Activated naive CD4-positive, alpha-beta T cell treated with anti-CD3 and anti-CD28 coated beads, Interleukin-2, amount 50 U/mL, for 24 hours (primary cell): ENCODE measurements at regions not wholly inside any gene's neighbourhood (a gene's known extent, or its start where the extent isn't known, plus 50 kb on each side); places are given as distances from the start of the nearest gene placed in this dataset.

ENCODE experiments used
- H3K27ac Mint-ChIP-seq: one replicate; pipeline ENCODE4 v1.8.0; 2021; ENCODE audit warnings: mild to moderate bottlenecking, mixed read lengths
- H3K27me3 Mint-ChIP-seq: one replicate; pipeline ENCODE4 v1.8.0; 2021; ENCODE audit warnings: mixed read lengths
- H3K36me3 Mint-ChIP-seq: one replicate; pipeline ENCODE4 v1.8.0; 2021; ENCODE audit warnings: mixed read lengths
- H3K4me1 Mint-ChIP-seq: one replicate; pipeline ENCODE4 v1.8.0; 2021; ENCODE audit warnings: mixed read lengths
- H3K4me3 Mint-ChIP-seq: one replicate; pipeline ENCODE4 v1.8.0; 2021; ENCODE audit warnings: mild to moderate bottlenecking, mixed read lengths
- H3K9me3 Mint-ChIP-seq: one replicate; pipeline ENCODE4 v1.8.0; 2021; ENCODE audit warnings: mixed read lengths

DNA sequence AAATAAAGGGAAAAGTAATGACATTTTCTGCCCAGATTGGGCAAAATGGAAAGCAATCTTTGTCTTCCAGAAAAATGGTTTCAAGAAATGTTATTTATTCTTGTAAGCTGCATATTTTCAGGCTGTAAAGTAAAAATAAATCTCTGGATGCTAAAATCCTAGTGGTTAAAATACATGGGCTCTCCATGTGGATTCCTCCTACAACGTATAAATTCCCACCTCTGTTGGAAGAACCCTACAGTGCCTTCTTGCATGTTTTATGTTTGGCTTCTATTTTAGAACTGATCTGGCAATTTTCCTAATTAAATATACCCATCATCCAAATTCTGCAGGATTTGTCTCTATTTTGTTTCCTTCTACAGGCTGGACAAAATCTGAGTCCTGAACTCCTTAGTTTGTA lies 528.9 kb downstream of the COL12A1 start:
- Mint-ChIP-seq H3K36me3 (no peaks in the 10 kb centered on the region), H3K4me1 (no peaks in the 10 kb centered on the region), H3K27ac (no peak overlapping the region), H3K4me3 (no peak overlapping the region), H3K27me3 (no peaks in the 10 kb centered on the region), H3K9me3 (peaks cover 5% of the 10 kb centered on the region)

DNA sequence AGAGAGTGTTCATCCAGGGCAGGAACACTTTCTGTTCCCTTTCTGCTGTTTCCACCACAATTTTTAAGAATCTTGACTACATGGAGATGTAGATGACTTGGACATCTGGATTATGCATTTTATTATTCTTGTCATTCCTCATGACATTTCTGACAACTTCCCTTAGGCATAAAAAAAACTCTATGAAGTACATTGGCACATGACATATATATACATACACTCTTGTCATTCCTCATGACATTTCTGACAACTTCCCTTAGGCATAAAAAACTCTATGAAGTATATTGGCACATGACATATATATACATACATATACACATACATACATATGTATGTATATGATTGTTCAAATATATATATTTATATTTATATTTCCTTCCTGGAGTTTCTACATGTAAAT lies 531.5 kb downstream of the COL12A1 start:
- H3K27me3 Mint-ChIP-seq, result no peaks in the 10 kb centered on the region
- H3K4me3 Mint-ChIP-seq, result no peak overlapping the region
- no peaks in the 10 kb centered on the region for H3K36me3 Mint-ChIP-seq
- no peaks in the 10 kb centered on the region for H3K4me1 Mint-ChIP-seq
- H3K9me3 Mint-ChIP-seq, result peaks cover 5% of the 10 kb centered on the region
- no peak overlapping the region for H3K27ac Mint-ChIP-seq

DNA sequence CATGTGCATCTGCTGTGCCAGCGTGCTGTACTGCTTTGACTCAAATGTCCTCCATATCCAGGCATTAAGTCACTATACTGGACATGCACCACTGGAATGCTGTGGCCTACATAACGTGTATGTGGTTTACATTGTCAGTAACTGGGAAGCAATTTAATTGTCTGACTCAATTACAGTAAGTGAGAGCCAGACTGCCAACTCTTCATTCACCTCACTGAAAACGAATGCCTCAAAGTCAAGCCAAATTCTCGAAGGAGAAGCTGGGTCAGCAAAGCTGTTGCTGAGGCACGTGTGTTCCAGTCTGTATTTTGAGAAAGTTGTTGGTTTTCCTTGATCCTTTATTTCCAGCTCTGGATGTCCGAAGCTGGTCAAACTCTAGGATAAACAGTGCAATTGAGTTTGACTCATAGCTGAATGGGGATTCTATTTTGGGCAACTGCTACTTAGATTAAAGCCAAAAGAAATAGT lies 534.3 kb downstream of the COL12A1 start:
- Mint-ChIP-seq H3K36me3 (no peaks in the 10 kb centered on the region), H3K27ac (no peak overlapping the region), H3K4me3 (no peak overlapping the region), H3K27me3 (no peaks in the 10 kb centered on the region), H3K4me1 (no peaks in the 10 kb centered on the region), H3K9me3 (peaks cover 8% of the 10 kb centered on the region)

DNA sequence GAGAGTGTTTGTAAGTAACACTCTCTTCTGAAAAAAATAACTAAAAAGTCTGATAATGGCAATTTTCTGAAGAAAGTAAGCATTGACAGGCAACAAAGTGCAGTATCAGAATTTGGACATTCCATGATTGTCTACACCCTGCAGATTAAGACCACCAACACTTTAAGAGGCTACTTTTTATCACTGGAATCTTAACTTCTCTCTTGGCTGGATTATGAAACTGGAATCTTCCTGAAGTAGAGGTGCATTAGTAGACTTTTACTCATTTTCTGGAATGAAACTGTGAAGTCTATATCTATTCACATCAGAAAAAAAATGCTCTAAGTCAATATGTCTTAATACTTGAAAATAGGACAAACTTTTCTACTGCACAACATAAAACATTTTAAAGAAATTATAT lies 547.5 kb downstream of the COL12A1 start:
- Mint-ChIP-seq H3K4me3 (no peak overlapping the region), H3K27ac (no peak overlapping the region), H3K36me3 (no peaks in the 10 kb centered on the region), H3K27me3 (no peaks in the 10 kb centered on the region), H3K9me3 (peaks cover 7% of the 10 kb centered on the region), H3K4me1 (no peaks in the 10 kb centered on the region)

DNA sequence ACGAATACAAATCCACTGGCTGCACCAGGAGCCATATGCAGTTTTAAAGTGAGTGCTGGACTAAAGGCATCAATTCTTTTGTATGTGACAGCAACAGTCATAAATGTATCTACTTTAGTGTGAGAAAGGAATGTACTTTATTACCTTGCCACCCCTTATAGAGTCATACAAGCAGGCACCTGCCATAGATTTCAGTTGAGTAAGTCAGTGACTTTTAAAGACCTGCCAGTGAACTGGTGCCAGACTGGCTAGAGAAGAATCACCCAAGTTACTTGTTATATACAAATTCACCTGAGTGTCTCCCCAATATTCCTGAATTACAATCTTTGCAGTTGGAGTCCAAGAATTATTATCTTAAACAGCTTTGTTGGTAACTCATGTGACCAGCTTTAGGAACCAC lies 547.9 kb downstream of the COL12A1 start:
- H3K4me3 Mint-ChIP-seq, result no peak overlapping the region
- no peaks in the 10 kb centered on the region for H3K4me1 Mint-ChIP-seq
- peaks cover 7% of the 10 kb centered on the region for H3K9me3 Mint-ChIP-seq
- H3K27me3 Mint-ChIP-seq, result no peaks in the 10 kb centered on the region
- H3K27ac Mint-ChIP-seq, result no peak overlapping the region
- no peaks in the 10 kb centered on the region for H3K36me3 Mint-ChIP-seq

DNA sequence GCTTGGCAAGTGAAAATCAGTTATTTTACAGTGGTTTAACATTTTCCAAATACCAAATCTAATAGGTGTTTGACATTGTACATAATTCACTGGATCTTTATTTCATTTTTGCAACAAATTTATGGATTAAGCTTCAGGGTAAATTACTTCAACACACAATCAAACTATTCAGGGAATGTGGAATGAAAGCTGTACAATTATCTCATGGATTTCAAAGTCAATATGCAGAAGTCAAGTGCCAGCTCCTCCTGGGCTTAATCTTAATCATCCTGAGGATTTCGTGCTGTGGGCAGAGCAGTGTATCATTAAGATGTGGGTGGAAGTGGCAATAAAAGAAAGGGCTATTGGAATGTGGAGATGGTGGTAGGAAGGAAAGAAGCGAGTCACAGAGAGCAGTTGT lies 548.8 kb downstream of the COL12A1 start:
- no peaks in the 10 kb centered on the region for H3K36me3 Mint-ChIP-seq

DNA sequence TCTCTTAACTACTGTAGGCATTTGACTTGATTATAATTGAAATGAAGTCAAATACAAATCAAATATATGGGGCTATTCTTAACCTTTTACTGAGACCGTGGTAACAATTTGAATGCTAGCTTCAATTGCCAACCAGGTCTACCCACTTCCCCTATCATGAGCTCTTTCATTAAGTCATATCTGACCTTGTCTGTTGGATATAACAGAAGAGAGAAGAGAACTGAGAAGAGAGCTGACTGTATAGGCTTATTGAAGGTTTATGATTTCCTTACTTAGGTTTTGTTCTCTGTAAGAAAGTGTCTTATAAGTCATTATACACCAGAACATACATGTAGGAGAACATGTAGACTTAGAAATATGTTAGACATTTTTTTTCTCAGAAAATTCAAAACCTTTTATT lies 549.4 kb downstream of the COL12A1 start:
- peaks cover 7% of the 10 kb centered on the region for H3K9me3 Mint-ChIP-seq
- no peak overlapping the region for H3K4me3 Mint-ChIP-seq
- no peaks in the 10 kb centered on the region for H3K36me3 Mint-ChIP-seq
- H3K4me1 Mint-ChIP-seq, result no peaks in the 10 kb centered on the region
- no peaks in the 10 kb centered on the region for H3K27me3 Mint-ChIP-seq
- H3K27ac Mint-ChIP-seq, result no peak overlapping the region

More for the DNA sequence above, 548.8 kb downstream of the COL12A1 start:
- no peaks in the 10 kb centered on the region for H3K4me1 Mint-ChIP-seq
- no peak overlapping the region for H3K27ac Mint-ChIP-seq
- peaks cover 7% of the 10 kb centered on the region for H3K9me3 Mint-ChIP-seq
- no peak overlapping the region for H3K4me3 Mint-ChIP-seq
- no peaks in the 10 kb centered on the region for H3K27me3 Mint-ChIP-seq

DNA sequence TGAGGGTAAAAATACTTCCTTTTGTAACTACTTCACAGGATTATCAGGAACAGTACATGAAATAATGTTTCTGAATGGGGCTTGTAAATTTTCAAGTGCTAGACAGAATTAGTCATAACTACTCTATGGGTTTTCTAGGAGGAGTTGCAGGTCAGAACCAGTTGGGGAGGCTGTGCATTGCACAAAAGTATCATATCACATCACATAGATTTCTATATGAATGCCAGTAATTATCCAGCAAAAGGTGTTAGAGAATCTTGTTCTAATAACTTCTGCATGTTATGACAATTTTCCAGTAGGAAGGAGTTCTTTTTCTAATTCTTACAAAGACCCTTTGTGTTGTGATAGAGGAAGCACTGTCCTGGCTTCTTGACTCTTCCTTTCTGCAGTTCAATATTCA lies 551.6 kb downstream of the COL12A1 start:
- Mint-ChIP-seq H3K4me3 (no peak overlapping the region), H3K36me3 (no peaks in the 10 kb centered on the region), H3K27me3 (no peaks in the 10 kb centered on the region), H3K4me1 (no peaks in the 10 kb centered on the region), H3K27ac (no peak overlapping the region), H3K9me3 (peaks cover 7% of the 10 kb centered on the region)

DNA sequence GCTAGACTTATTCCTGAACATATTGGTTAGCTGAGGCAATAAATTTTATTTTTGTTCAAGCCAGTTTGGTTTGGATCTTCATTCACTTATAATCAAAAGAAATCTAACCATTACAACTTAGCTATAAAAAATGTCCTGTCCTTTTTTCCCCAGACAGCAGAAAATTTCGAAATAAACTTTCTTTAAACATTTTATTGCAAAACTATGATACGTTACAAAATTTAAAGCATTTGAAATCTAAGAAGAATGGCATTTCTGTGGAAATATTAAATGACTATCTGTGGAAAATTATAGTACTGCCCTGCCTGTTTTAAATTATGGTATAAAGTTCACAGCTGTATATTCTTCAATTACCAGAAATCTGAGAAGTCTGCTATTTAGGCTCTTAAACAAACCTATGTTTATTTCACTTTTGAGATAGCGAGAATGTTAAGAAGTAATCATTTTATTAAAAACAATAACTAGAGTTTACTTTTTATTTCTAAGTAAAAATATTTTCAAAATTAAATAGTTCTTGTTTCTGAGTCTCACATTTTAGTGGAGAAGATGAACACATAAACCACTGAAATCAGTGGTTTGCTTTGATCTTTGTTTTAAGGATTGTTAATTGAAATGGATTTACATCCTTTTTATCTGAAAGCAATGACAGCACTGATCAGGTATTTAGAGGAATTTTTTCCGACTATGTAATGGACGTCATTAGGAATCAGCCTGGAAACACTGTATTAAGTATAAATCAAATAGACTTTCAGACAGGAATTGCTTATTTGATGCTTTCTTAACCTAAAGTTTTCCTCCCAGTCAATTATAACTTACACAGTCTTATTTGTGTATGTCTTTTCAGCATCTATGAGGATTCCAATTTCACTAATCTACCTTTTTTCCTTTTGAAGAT lies 553.7 kb downstream of the COL12A1 start:
- Mint-ChIP-seq H3K9me3 (peaks cover 8% of the 10 kb centered on the region), H3K4me3 (no peak overlapping the region), H3K36me3 (no peaks in the 10 kb centered on the region), H3K4me1 (no peaks in the 10 kb centered on the region), H3K27ac (no peak overlapping the region), H3K27me3 (no peaks in the 10 kb centered on the region)

DNA sequence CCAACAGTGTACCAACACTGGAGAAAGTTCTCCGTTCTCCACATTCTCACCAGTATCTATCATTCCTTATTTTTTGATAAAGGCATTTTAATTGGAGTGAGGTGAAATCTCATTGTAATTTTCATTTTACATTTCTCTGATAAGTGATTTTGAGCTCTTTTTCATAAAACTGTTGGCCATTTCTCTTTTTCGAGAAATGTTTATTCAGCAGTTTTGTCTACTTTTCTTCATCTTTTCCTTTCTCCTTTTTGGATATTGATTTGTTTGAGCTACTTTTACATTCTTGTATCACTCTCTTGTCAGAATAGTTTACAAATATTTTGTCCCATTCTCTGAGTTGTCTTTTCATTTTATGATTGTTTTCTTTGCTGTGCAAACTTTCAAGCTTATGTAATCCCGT lies 555.2 kb downstream of the COL12A1 start:
- Mint-ChIP-seq H3K27me3 (no peaks in the 10 kb centered on the region), H3K36me3 (no peaks in the 10 kb centered on the region), H3K27ac (no peak overlapping the region)

DNA sequence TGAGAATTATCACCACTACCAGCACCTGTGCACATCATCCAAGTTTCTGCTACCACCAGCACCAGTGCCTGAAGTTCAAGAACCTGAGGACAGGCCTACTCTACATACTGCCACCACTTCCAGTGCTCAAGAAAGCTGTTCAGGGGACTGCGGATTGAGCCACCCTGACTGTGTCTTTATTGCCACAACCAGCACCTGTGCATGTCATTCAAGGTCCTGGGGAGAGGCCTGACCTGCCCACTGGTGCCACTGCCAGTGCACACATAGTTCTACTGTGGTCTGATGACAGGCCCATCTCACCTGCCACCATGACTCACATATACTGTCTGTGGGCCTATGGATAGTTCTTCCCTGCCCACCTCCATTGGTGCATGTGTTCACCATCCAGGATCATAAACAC lies 559.4 kb downstream of the COL12A1 start:
- no peaks in the 10 kb centered on the region for H3K4me1 Mint-ChIP-seq
- no peaks in the 10 kb centered on the region for H3K36me3 Mint-ChIP-seq
- H3K27ac Mint-ChIP-seq, result no peak overlapping the region
- H3K9me3 Mint-ChIP-seq, result peaks cover 6% of the 10 kb centered on the region
- no peak overlapping the region for H3K4me3 Mint-ChIP-seq
- H3K27me3 Mint-ChIP-seq, result no peaks in the 10 kb centered on the region

More for the DNA sequence above, 555.2 kb downstream of the COL12A1 start:
- no peaks in the 10 kb centered on the region for H3K4me1 Mint-ChIP-seq
- H3K4me3 Mint-ChIP-seq, result no peak overlapping the region
- H3K9me3 Mint-ChIP-seq, result peaks cover 13% of the 10 kb centered on the region

DNA sequence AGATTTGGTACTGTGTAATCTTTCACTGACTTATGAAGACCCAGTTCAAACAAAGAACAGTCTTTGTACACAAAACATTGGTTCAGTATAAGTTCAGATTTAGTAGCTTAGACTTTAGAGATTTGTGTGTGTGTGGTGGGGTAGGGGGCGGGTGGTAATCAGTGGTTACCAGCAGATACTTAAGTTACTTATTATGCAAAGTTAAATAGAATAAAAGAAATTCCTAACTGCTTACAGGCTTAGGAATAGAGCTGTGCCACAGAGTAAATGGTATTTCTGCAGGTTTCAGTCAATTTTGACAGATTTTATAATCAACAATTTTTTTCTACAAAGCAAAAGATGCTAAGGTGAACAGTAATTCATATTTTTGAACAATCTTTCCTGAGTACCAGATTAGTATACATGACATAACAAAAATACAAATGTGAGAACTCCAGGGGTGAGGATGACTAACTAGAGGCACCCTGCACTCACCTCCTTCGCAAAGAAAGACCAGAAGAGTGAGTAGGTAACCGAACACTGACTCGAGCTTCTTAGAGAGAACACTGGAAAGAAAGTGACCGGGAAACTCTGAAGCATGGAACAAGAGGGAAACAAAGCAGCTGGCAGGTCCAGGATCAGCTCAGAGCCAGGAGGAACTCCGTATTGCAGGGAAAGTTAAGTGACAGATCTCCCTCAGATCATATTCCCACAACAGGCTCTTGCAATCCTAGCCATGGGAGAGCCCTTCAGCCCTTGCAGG lies 560.6 kb downstream of the COL12A1 start:
- H3K27ac Mint-ChIP-seq, result no peak overlapping the region

DNA sequence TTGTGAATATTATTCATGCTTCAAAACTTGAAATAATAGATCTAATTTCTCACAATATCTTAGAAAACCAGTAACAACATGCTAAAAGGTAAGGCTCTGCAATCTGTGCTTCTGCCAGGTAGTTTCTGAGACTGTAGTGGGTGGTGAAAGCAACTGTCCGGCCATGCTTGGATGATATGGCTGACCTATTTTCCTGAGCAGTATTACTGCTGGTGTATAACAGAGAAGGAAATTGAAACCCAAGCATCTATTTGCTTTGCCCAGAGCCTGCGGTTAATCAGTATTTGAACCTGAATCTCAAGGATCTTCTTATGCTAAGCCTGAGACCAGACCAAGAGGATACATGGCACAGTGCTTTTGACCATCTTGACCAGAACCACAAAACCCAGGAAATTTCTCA lies 563.8 kb downstream of the COL12A1 start:
- peaks cover 3% of the 10 kb centered on the region for H3K9me3 Mint-ChIP-seq
- no peaks in the 10 kb centered on the region for H3K4me1 Mint-ChIP-seq
- no peaks in the 10 kb centered on the region for H3K36me3 Mint-ChIP-seq
- no peak overlapping the region for H3K4me3 Mint-ChIP-seq
- H3K27me3 Mint-ChIP-seq, result no peaks in the 10 kb centered on the region
- no peak overlapping the region for H3K27ac Mint-ChIP-seq

More for the DNA sequence above, 560.6 kb downstream of the COL12A1 start:
- no peaks in the 10 kb centered on the region for H3K36me3 Mint-ChIP-seq
- peaks cover 6% of the 10 kb centered on the region for H3K9me3 Mint-ChIP-seq
- no peaks in the 10 kb centered on the region for H3K4me1 Mint-ChIP-seq
- H3K27me3 Mint-ChIP-seq, result no peaks in the 10 kb centered on the region
- no peak overlapping the region for H3K4me3 Mint-ChIP-seq

DNA sequence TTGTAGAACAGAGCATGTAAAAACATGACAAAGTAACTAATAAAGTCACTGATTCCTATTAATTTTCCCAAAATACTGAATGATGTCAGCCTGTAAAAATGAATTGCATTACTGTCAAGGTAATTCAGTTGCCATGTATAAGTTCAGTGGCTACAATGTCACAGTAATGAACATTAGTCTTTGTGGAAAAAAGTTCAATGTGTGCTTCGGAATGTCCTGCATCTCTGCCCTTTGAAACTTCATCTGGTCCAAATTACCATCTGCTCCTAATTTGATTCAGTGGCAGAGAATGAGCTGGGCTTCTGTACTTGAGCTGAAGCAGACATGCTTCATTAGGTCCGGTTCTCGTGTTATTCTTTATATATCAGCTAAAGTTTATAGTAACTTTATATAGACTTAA lies 567.4 kb downstream of the COL12A1 start:
- Mint-ChIP-seq H3K4me1 (no peaks in the 10 kb centered on the region), H3K27ac (no peak overlapping the region), H3K36me3 (no peaks in the 10 kb centered on the region), H3K9me3 (no peaks in the 10 kb centered on the region), H3K4me3 (no peak overlapping the region), H3K27me3 (no peaks in the 10 kb centered on the region)

DNA sequence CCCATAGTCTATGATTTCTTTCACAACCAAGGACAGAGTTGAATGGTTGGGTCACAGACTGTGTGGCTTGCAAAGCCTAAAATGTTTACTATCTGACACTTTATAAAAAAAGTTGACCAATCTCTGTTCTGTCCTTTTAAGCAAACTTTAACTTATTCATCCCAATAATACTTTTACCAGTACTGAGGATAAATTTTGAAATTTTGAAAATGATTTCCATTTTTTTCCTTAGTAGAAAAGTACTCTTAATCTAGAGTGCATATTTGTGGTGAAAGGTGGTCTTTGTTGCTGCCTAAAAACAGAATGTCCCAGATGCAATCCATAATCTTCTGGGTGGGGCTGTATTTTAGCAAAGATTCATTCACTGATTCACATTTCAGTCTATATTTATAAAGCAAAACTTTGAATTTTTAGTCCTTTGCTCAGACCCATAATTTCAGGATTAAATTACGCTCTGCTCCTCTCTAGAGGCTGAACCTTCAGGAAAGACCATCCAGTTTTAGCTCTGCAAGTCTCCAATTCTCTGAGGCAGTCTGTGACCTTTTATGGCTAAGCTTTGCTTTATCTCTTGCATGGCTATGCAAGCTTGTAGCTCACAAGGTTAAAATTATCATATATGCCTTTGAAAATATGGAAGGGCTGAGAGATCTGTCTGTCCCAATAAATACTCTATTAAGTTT lies 573.5 kb downstream of the COL12A1 start:
- Mint-ChIP-seq H3K4me1 (no peaks in the 10 kb centered on the region), H3K9me3 (peaks cover 12% of the 10 kb centered on the region), H3K36me3 (no peaks in the 10 kb centered on the region), H3K27ac (no peak overlapping the region), H3K4me3 (no peak overlapping the region), H3K27me3 (no peaks in the 10 kb centered on the region)

DNA sequence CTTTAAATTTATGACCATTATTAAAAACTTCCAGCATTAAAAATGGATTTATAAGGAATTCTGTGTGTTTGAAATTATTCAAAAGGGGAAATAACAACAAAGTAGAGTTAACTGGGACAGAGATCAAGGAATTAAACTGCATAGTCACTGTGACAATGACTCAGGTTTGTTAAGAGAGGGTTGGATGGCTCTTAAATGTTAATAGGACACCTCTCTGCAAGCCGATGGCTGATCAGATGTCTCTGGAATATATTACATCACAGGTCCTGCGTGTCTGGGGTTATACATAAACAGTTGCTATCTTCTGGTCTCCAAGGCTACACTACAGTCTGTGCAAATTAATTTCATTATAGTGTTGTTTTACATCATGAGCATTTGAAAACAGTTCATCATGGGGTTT lies 574.3 kb downstream of the COL12A1 start:
- Mint-ChIP-seq H3K4me1 (no peaks in the 10 kb centered on the region), H3K27ac (no peak overlapping the region), H3K27me3 (no peaks in the 10 kb centered on the region), H3K4me3 (no peak overlapping the region), H3K36me3 (no peaks in the 10 kb centered on the region), H3K9me3 (peaks cover 17% of the 10 kb centered on the region)
